Liver (tissue), 3 donors: ENCODE measurements at regions not wholly inside any gene's neighbourhood (a gene's known extent, or its start where the extent isn't known, plus 50 kb on each side); places are given as distances from the start of the nearest gene placed in this dataset.

Experiments used
- FOXA1 ChIP-seq: IDR thresholded peaks from 2 replicates; pipeline ENCODE4 v1.6.1; 2016; ENCODE audit warnings: antibody characterized with exemption
- TAF1 ChIP-seq: conservative IDR thresholded peaks from 2 replicates; pipeline ENCODE4 v1.6.1; 2016; ENCODE audit warnings: antibody characterized with exemption, mild to moderate bottlenecking
- YY1 ChIP-seq: IDR thresholded peaks from 2 replicates; pipeline ENCODE4 v1.6.1; 2016; ENCODE audit warnings: antibody characterized with exemption, mild to moderate bottlenecking
- TF ChIP-seq, protein P1 (sequence below): fragments of 150-350 bp; IDR thresholded peaks from 2 replicates; pipeline ENCODE4 v1.5.1; 2017; ENCODE audit warnings: improper control_type of control experiment, low read depth, low read length; ENCODE audit not compliant: missing input control
- TF ChIP-seq, protein P2 (sequence below): IDR thresholded peaks from 2 replicates; pipeline ENCODE4 v1.6.1; 2016; ENCODE audit warnings: antibody characterized with exemption, mild to moderate bottlenecking
- donor health status: healthy.
- donor health status: healthy.

DNA sequence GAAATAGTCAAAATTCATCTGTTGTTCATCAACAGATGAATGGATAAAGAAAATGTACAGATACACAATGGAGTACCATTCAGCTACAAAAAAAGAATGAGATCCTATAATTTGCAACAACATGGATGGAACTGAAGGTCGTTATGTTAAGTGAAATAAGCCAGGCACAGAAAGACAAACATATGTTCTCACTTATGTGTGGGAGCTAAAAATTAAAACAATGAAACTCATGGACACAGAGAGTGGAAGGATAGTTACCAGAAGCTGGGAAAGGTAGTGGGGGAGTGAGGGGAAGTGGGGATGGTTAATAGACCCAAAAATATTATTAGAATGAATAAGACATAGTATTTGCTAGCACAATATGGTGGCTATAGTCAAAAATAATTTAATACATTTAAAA is 70.0 kb upstream of the KCNMA1 start:
- TF ChIP-seq YY1, result no peak
- TF ChIP-seq TAF1, result no peak
- TF ChIP-seq, protein P1, sequence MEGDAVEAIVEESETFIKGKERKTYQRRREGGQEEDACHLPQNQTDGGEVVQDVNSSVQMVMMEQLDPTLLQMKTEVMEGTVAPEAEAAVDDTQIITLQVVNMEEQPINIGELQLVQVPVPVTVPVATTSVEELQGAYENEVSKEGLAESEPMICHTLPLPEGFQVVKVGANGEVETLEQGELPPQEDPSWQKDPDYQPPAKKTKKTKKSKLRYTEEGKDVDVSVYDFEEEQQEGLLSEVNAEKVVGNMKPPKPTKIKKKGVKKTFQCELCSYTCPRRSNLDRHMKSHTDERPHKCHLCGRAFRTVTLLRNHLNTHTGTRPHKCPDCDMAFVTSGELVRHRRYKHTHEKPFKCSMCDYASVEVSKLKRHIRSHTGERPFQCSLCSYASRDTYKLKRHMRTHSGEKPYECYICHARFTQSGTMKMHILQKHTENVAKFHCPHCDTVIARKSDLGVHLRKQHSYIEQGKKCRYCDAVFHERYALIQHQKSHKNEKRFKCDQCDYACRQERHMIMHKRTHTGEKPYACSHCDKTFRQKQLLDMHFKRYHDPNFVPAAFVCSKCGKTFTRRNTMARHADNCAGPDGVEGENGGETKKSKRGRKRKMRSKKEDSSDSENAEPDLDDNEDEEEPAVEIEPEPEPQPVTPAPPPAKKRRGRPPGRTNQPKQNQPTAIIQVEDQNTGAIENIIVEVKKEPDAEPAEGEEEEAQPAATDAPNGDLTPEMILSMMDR, result no peak
- TF ChIP-seq FOXA1, result no peak
- TF ChIP-seq, protein P2, sequence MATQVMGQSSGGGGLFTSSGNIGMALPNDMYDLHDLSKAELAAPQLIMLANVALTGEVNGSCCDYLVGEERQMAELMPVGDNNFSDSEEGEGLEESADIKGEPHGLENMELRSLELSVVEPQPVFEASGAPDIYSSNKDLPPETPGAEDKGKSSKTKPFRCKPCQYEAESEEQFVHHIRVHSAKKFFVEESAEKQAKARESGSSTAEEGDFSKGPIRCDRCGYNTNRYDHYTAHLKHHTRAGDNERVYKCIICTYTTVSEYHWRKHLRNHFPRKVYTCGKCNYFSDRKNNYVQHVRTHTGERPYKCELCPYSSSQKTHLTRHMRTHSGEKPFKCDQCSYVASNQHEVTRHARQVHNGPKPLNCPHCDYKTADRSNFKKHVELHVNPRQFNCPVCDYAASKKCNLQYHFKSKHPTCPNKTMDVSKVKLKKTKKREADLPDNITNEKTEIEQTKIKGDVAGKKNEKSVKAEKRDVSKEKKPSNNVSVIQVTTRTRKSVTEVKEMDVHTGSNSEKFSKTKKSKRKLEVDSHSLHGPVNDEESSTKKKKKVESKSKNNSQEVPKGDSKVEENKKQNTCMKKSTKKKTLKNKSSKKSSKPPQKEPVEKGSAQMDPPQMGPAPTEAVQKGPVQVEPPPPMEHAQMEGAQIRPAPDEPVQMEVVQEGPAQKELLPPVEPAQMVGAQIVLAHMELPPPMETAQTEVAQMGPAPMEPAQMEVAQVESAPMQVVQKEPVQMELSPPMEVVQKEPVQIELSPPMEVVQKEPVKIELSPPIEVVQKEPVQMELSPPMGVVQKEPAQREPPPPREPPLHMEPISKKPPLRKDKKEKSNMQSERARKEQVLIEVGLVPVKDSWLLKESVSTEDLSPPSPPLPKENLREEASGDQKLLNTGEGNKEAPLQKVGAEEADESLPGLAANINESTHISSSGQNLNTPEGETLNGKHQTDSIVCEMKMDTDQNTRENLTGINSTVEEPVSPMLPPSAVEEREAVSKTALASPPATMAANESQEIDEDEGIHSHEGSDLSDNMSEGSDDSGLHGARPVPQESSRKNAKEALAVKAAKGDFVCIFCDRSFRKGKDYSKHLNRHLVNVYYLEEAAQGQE, result no peak
